HEK293 (cell line): ENCODE measurements at regions not wholly inside any gene's neighbourhood (a gene's known extent, or its start where the extent isn't known, plus 50 kb on each side); places are given as distances from the start of the nearest gene placed in this dataset.

Experiments used
- HOXA7 ChIP-seq: sonication (generic); formaldehyde crosslinking; IDR thresholded peaks from 2 replicates; pipeline ENCODE4 v1.8.1; 2022; ENCODE audit warnings: missing genetic modification reagents, borderline replicate concordance
- ZBTB1 ChIP-seq: fragments of 450-650 bp; formaldehyde crosslinking; IDR thresholded peaks from 2 replicates; pipeline ENCODE4 v1.5.1; 2016; ENCODE audit warnings: missing biosample characterization, missing genetic modification characterization
- ZBTB20 ChIP-seq: fragments of 450-650 bp; formaldehyde crosslinking; IDR thresholded peaks from 2 replicates; pipeline ENCODE4 v1.5.1; 2016; ENCODE audit warnings: missing biosample characterization, missing genetic modification characterization
- ZNF530 ChIP-seq: fragments of 450-650 bp; formaldehyde crosslinking; IDR thresholded peaks from 2 replicates; pipeline ENCODE4 v1.5.1; 2016; ENCODE audit warnings: low read depth, missing biosample characterization, missing genetic modification characterization
- ZNF660 ChIP-seq: fragments of 450-650 bp; IDR thresholded peaks from 2 replicates; pipeline ENCODE4 v1.5.1; 2018; ENCODE audit warnings: missing biosample characterization, mild to moderate bottlenecking, missing genetic modification characterization
- ZNF707 ChIP-seq: fragments of 450-650 bp; formaldehyde crosslinking; IDR thresholded peaks from 2 replicates; pipeline ENCODE4 v1.5.1; 2016; ENCODE audit warnings: missing biosample characterization, missing genetic modification characterization
- TF ChIP-seq, protein P1 (sequence below): fragments of 450-650 bp; formaldehyde crosslinking; IDR thresholded peaks from 2 replicates; pipeline ENCODE4 v1.5.1; 2016; ENCODE audit warnings: missing biosample characterization, missing genetic modification characterization
- TF ChIP-seq, protein P2 (sequence below): fragments of 450-650 bp; formaldehyde crosslinking; IDR thresholded peaks from 2 replicates; pipeline ENCODE4 v1.5.1; 2016; ENCODE audit warnings: missing biosample characterization, missing genetic modification characterization, borderline replicate concordance
- TF ChIP-seq, protein P3 (sequence below): fragments of 450-650 bp; formaldehyde crosslinking; optimal IDR thresholded peaks from 2 replicates; pipeline ENCODE3; 2016; ENCODE audit warnings: missing biosample characterization, mild to moderate bottlenecking, missing genetic modification characterization
- TF ChIP-seq, protein P4 (sequence below): fragments of 450-650 bp; formaldehyde crosslinking; conservative IDR thresholded peaks from 2 replicates; pipeline ENCODE4 v1.5.1; 2016; ENCODE audit warnings: low read depth, missing biosample characterization, missing genetic modification characterization

DNA sequence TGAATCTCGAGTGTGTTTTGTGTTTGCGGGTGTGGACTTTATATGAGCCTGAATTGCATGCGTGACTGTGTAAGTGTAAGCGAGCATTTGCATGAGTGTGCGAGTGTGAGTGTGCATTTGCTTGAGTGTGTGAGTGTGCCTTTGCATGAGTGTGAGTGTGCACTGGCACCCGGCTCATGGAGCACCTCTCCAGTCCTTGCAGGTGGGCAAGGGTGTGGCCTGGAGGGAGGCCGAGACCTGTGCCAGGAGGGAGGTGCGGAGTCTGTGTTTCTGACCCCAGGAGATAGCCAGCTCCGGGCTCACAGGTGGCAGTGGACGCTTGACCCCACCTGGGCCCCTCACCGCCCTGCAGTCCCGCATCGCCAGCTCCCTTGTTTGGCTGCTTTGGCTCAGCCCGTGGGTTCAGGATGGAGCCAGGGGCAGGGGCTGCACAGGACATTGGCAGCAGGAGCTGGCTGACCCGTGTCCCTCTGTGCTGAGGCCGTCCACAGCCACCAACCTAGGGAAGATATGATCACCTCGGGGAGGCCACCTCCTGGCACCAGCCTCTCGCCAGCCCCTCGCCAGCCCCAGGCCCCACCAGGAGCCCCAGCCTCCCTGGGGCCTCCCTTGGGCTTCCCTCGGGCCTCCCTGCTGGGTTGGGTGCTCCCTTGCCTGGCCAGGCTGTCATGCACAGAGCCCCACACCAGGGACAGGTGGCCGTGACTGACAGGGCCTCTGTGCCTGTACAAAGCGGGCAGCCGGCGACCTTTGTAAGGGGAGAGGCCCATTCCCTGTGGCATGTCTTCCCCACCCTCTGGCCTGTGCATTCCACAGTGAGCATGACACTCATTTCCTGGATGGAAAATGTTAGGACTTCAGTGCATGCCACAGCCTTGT lies 81.6 kb downstream of the PTGR3 start:
- TF ChIP-seq ZNF660 (no peak), ZBTB20 (tag by site-specific recombination) (no peak), HOXA7 (no peak), ZNF707 (no peak), ZNF530 (tag by site-specific recombination) (no peak), ZBTB1 (tag by site-specific recombination) (no peak)
- TF ChIP-seq, protein P1, sequence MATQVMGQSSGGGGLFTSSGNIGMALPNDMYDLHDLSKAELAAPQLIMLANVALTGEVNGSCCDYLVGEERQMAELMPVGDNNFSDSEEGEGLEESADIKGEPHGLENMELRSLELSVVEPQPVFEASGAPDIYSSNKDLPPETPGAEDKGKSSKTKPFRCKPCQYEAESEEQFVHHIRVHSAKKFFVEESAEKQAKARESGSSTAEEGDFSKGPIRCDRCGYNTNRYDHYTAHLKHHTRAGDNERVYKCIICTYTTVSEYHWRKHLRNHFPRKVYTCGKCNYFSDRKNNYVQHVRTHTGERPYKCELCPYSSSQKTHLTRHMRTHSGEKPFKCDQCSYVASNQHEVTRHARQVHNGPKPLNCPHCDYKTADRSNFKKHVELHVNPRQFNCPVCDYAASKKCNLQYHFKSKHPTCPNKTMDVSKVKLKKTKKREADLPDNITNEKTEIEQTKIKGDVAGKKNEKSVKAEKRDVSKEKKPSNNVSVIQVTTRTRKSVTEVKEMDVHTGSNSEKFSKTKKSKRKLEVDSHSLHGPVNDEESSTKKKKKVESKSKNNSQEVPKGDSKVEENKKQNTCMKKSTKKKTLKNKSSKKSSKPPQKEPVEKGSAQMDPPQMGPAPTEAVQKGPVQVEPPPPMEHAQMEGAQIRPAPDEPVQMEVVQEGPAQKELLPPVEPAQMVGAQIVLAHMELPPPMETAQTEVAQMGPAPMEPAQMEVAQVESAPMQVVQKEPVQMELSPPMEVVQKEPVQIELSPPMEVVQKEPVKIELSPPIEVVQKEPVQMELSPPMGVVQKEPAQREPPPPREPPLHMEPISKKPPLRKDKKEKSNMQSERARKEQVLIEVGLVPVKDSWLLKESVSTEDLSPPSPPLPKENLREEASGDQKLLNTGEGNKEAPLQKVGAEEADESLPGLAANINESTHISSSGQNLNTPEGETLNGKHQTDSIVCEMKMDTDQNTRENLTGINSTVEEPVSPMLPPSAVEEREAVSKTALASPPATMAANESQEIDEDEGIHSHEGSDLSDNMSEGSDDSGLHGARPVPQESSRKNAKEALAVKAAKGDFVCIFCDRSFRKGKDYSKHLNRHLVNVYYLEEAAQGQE (tag by site-specific recombination): no peak
- TF ChIP-seq, protein P2, sequence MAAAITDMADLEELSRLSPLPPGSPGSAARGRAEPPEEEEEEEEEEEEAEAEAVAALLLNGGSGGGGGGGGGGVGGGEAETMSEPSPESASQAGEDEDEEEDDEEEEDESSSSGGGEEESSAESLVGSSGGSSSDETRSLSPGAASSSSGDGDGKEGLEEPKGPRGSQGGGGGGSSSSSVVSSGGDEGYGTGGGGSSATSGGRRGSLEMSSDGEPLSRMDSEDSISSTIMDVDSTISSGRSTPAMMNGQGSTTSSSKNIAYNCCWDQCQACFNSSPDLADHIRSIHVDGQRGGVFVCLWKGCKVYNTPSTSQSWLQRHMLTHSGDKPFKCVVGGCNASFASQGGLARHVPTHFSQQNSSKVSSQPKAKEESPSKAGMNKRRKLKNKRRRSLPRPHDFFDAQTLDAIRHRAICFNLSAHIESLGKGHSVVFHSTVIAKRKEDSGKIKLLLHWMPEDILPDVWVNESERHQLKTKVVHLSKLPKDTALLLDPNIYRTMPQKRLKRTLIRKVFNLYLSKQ (tag by site-specific recombination): no peak
- TF ChIP-seq, protein P3, sequence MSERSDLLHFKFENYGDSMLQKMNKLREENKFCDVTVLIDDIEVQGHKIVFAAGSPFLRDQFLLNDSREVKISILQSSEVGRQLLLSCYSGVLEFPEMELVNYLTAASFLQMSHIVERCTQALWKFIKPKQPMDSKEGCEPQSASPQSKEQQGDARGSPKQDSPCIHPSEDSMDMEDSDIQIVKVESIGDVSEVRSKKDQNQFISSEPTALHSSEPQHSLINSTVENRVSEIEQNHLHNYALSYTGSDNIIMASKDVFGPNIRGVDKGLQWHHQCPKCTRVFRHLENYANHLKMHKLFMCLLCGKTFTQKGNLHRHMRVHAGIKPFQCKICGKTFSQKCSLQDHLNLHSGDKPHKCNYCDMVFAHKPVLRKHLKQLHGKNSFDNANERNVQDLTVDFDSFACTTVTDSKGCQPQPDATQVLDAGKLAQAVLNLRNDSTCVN (tag by site-specific recombination): no peak
- TF ChIP-seq, protein P4, sequence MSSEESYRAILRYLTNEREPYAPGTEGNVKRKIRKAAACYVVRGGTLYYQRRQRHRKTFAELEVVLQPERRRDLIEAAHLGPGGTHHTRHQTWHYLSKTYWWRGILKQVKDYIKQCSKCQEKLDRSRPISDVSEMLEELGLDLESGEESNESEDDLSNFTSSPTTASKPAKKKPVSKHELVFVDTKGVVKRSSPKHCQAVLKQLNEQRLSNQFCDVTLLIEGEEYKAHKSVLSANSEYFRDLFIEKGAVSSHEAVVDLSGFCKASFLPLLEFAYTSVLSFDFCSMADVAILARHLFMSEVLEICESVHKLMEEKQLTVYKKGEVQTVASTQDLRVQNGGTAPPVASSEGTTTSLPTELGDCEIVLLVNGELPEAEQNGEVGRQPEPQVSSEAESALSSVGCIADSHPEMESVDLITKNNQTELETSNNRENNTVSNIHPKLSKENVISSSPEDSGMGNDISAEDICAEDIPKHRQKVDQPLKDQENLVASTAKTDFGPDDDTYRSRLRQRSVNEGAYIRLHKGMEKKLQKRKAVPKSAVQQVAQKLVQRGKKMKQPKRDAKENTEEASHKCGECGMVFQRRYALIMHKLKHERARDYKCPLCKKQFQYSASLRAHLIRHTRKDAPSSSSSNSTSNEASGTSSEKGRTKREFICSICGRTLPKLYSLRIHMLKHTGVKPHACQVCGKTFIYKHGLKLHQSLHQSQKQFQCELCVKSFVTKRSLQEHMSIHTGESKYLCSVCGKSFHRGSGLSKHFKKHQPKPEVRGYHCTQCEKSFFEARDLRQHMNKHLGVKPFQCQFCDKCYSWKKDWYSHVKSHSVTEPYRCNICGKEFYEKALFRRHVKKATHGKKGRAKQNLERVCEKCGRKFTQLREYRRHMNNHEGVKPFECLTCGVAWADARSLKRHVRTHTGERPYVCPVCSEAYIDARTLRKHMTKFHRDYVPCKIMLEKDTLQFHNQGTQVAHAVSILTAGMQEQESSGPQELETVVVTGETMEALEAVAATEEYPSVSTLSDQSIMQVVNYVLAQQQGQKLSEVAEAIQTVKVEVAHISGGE (tag by site-specific recombination): no peak
